ENCODE measurements at regions not wholly inside any gene's neighbourhood (a gene's known extent, or its start where the extent isn't known, plus 50 kb on each side); places are given as distances from the start of the nearest gene placed in this dataset.

GRCh38 chr6:121965739-121966138 lies 433.7 kb upstream of the HSF2 start:
- WGBS, 5 donors: 76 to 93% (median 83%) methylated on average over 4 of the region's 4 CpGs
- Histone ChIP-seq H3K27me3 (no peaks in the 10 kb centered on the region), H3K9me3 (no peaks in the 10 kb centered on the region), H3K27ac (no peak overlapping the region), H3K4me3 (no peak overlapping the region), H3K36me3 (no peaks in the 10 kb centered on the region), H3K4me1 (no peaks in the 10 kb centered on the region)
- TF ChIP-seq POLR2A (IDR thresholded peaks at IDR 0.05) (no peak), CTCF (IDR thresholded peaks at IDR 0.05) (no peak), EP300 (IDR thresholded peaks at IDR 0.05) (no peak), POLR2AphosphoS5 (IDR thresholded peaks at IDR 0.05) (no peak)
- DNase-seq: no peak
- intact Hi-C loops (cut with DNase I; ENCODE audit: low total_unique reads): no loop called here

GRCh38 chr6:121967631-121968030 lies 431.8 kb upstream of the HSF2 start:
- Histone ChIP-seq H3K27me3 (no peaks in the 10 kb centered on the region), H3K9me3 (no peaks in the 10 kb centered on the region), H3K27ac (no peak overlapping the region), H3K4me1 (no peaks in the 10 kb centered on the region), H3K36me3 (no peaks in the 10 kb centered on the region), H3K4me3 (no peak overlapping the region)
- TF ChIP-seq EP300 (IDR thresholded peaks at IDR 0.05) (no peak), POLR2A (IDR thresholded peaks at IDR 0.05) (no peak), POLR2AphosphoS5 (IDR thresholded peaks at IDR 0.05) (no peak), CTCF (IDR thresholded peaks at IDR 0.05) (no peak)
- intact Hi-C loops (cut with DNase I; ENCODE audit: low total_unique reads): no loop called here
- no peak for DNase-seq
- 56 to 69% (median 61%) methylated on average over 2 of the region's 2 CpGs for WGBS, 5 donors

GRCh38 chr6:121971931-121972335 lies 427.5 kb upstream of the HSF2 start:
- no peak for DNase-seq
- TF ChIP-seq POLR2AphosphoS5 (IDR thresholded peaks at IDR 0.05): no peak
- TF ChIP-seq POLR2A (IDR thresholded peaks at IDR 0.05): no peak
- TF ChIP-seq EP300 (IDR thresholded peaks at IDR 0.05): no peak
- no peak for TF ChIP-seq CTCF (IDR thresholded peaks at IDR 0.05)
- Histone ChIP-seq H3K27me3 (no peaks in the 10 kb centered on the region), H3K27ac (no peak overlapping the region), H3K4me3 (no peak overlapping the region), H3K9me3 (no peaks in the 10 kb centered on the region), H3K36me3 (no peaks in the 10 kb centered on the region), H3K4me1 (no peaks in the 10 kb centered on the region)
- intact Hi-C loops (cut with DNase I; ENCODE audit: low total_unique reads): no loop called here

GRCh38 chr6:121984956-121985355 lies 414.5 kb upstream of the HSF2 start:
- H3K9me3 ChIP-seq: no peaks in the 10 kb centered on the region
- intact Hi-C loops (cut with DNase I; ENCODE audit: low total_unique reads): no loop called here
- H3K36me3 ChIP-seq: no peaks in the 10 kb centered on the region
- H3K27me3 ChIP-seq: no peaks in the 10 kb centered on the region
- WGBS, 5 donors: 70 to 100% (median 86%) methylated on average over 1 to 3 of the region's 3 CpGs
- no peaks in the 10 kb centered on the region for H3K4me1 ChIP-seq
- H3K4me3 ChIP-seq: no peak overlapping the region
- DNase-seq: no peak
- TF ChIP-seq POLR2AphosphoS5 (IDR thresholded peaks at IDR 0.05): no peak
- no peak for TF ChIP-seq EP300 (IDR thresholded peaks at IDR 0.05)
- H3K27ac ChIP-seq: no peak overlapping the region

GRCh38 chr6:121993362-121993761 lies 406.1 kb upstream of the HSF2 start:
- no peak for DNase-seq
- TF ChIP-seq POLR2A (IDR thresholded peaks at IDR 0.05): no peak
- Histone ChIP-seq H3K27me3 (no peaks in the 10 kb centered on the region), H3K36me3 (no peaks in the 10 kb centered on the region), H3K4me3 (no peak overlapping the region), H3K9me3 (no peaks in the 10 kb centered on the region), H3K27ac (no peak overlapping the region), H3K4me1 (no peaks in the 10 kb centered on the region)
- intact Hi-C loops (cut with DNase I; ENCODE audit: low total_unique reads): no loop called here
- 69 to 85% (median 72%) methylated on average over 6 of the region's 6 CpGs for WGBS, 5 donors

All from stomach (tissue), 8 donors.